GM18861 (cell line): ENCODE measurements at regions not wholly inside any gene's neighbourhood (a gene's known extent, or its start where the extent isn't known, plus 50 kb on each side); places are given as distances from the start of the nearest gene placed in this dataset.
"Not testable (repeated sequence)": the region's sequence is repeated elsewhere in the genome, so short reads cannot be mapped to it uniquely, and the experiment has no call there.

ENCODE experiments used
- ATAC-seq: cut with Tn5 transposase; IDR thresholded peaks from one replicate; pipeline ENCODE4 v1.9.1; 2021; ENCODE audit not compliant: unreplicated experiment

DNA sequence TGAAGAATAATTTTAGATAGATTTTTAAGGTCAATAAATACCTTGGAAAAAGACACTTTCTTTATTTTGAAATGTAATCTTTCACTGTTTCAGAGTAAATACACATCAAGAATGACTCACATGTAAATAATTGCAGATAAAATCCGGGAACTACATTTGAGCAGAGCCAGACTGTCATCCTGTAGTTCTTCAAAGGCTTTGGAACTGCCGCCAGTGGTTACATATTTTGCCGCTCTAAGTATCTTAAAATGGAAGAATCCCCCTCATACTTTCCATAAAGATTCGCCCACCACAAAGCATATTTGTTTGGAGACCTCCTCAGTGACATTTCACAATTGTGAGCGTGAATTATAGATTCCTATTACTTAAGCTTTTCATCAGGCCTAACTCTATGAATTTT lies 607.8 kb upstream of the ZFP42 start:
- ATAC-seq: no peak

DNA sequence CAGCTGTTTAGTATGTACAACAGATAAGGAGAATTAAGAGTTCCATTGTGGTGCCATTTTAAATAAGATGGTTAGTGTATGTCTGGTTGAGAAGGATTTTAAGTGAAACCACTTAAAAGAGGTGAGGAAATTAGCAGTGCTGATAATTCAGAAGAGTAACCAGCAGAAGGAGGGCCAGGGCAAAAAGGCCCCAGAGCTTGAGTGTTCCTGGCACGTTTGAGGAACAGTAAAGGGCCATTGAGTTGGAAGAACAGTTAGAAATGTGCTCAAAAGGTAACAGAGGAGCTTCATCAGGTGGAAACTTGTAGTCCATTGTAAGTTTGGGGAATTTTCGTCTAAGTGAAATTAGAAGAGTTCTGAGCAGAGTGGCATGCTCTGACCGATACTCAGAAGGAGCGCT lies 606.2 kb upstream of the ZFP42 start:
- ATAC-seq: no peak

DNA sequence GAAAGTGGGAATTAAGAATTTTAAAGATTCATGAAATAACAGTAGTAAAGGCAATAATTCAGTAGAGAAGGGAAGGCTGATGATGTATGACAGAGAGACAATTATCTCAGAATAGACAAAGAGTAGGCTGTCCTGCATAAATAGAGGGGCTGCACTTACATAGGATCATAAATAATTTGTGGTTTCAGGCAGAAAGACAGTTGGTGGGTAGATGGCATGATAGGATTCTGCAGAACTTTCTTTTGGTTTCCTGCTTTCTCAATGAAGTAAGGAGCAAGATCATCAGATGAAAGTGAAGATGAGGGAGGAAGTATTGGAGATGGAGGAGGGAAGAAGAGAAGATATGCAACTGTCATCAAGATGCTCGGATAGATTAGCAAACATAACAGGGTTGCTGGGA lies 604.9 kb upstream of the ZFP42 start:
- no peak for ATAC-seq

DNA sequence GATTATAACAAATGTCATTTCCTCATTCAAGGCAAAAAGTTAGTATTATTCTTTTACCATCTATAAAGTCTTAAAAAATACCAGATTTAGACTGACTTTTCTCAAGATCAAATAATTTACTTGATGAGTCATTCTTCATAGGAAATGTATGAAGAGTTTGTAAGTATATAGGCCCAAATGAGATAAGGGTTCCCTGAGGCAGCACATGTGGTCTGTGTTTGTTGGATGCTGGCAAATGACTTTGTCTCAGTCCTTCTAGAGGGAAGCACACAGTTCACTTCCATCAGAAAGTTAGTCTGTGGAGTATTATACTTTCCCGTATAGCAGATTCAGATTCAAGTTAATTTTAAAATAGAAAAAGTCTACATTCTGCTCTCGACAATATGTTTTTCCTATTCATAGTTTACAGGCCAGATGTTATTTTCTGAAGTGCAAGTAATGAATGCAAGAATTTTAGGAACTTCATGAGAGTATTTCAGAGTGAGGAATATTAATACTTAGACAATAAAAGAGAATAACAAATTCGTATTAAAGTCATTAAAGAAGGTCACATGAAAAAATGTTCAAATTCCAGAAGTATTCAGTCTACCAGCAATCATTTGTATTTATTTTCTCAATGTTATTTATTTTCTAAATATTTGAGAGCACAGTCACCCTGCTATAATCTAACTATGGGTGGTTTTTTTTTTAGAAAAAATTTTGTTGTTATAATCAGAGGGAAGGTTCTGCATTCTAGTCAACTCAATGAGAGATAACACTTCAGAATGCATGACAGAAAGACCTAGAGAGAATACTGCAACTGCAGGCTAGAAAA lies 601.8 kb upstream of the ZFP42 start:
- no peak for ATAC-seq

DNA sequence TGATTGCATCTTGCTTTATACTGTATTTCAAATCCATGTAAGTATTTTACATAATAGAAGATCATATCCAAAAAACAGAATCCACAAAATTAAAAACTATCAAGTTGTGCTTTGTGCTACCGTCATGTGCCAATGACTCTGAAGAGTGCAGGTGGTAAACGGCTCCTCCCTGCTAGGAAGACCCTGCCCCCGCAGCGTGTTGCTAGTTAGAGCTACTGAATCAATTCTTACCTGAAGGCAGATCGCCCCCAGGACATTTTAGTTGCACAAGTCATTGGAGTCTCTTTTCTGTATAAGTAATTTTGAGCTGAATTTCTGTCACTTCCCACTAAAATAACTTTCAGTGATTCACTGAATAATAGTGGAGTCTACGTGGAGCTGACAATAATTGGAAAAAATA lies 599.5 kb upstream of the ZFP42 start:
- no peak for ATAC-seq

DNA sequence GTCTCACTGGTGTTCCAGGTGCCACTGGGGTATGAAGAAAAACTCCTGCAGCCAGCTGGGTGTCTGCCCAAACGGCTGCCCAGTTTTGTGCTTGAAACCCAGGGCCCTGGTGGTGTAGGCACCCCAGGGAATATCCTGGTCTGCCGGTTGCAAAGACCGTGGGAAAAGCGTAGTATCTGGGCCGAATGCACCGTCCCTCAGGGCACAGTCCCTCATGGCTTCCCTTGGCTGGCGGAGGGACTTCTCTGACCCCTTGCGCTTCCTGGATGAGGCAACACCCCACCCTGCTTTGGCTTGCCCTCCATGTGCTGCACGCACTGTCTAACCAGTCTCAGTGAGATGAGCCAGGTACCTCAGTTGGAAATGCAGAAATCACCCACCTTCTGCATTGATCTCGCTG lies 587.1 kb upstream of the ZFP42 start:
- ATAC-seq: not testable (repeated sequence)

DNA sequence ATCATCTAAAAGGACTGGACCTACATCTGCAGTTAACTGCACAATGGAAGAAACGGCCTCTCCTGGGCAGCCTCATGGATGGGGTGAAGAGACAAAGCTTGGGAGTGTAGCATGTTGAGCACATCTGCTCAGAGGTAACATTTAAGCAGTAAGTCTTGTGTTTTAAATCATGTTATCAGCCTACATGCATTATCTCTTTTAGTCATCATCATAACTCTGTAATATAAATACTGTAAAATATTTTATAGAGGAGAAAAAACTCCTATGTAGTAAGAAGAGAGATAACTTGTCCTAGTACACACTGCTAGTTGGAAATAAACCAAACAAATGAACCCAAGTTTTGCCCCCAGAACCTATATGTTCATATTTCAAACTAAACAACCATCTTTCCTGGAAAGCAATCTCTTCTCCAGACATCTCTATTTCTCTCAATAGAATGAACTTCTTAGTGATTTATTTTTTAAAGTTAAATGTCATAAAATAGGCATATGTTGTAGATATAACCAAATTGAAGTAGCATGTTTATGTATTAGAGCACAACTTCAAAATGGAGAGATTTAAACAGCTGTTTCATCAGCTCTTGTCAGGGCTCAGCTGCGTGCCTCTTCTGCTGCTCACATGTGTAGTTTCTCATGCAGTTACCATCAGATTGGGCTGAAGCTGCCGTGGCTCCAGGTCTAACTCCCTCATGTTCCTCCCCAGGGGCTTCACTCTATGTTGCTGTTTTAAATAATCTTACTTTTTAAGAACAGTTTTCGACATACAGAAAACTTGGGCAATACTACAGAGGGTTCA lies 581.8 kb upstream of the ZFP42 start:
- ATAC-seq: no peak

DNA sequence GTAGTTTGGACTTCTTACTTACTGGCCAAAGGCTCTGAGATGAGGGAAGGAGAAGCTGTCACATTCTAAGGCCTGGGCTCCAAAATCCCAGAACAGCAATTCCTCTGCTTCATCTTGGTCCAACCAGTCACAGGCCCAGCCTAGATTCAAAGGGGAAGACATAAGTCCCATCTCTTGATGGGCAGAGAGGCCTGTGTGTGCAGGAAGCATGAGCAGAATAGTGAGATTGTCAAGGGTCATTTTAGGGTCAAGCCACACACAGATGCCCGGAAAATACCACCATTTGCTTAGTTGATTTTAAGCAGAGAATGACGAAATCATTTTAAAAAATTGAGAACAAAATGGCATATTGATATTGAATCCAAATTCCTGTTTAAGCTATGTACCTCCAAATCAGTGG lies 580.9 kb upstream of the ZFP42 start:
- no peak for ATAC-seq

DNA sequence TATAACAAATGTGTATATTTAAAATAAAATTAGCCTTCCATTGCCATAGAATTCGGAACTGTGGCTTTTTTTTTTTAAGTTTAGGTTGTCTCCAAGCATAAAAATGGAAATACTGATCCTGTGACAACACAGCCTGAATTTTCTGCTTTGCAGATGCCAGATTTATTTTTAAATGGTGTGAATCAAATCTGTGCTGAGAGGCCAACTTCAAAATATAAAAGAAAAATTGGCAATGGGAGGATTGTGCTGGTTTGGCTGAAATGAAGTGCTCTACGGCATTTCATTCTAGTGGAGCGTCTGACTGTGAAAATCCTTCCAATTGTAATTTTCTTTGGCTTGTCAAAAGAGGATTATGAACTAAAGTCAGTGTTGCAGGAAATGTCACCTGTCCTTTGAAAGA lies 580.3 kb upstream of the ZFP42 start:
- no peak for ATAC-seq

DNA sequence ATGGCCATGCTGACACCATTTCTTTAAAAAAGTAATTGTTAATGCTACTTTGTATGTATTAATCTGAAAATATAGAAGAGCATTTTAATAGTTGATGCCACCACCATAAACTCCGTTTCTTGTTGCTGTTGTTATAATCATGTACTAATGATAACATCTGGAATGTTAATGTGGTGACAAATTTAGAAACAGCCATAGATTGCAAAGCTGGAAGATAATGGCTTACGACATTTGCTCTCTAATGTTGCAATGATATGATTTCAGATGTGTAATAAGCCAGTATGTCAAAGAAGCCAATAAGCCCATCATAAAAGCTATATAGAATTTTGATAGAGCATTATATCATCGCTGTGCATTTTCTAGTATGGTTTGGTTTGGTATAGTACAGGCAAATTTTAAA lies 579.4 kb upstream of the ZFP42 start:
- ATAC-seq: no peak

DNA sequence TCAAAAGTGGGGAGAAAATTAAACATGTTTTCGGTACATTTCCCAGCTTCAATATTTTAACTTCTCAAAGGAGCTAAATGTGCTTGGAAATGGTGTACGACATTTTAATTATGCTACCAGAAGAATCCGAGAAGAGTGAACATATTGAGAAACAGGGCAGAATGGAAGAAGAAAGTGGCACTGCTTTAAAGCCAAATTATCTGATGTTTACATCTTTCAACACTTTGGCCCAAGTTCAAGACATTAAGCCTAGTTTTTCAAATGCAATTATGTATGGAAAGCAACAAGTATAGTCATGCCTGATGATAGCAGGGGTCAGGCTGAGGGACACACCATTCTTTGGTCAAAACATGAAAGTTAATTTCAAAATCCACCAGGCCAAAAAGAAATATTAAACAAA lies 577.9 kb upstream of the ZFP42 start:
- no peak for ATAC-seq

DNA sequence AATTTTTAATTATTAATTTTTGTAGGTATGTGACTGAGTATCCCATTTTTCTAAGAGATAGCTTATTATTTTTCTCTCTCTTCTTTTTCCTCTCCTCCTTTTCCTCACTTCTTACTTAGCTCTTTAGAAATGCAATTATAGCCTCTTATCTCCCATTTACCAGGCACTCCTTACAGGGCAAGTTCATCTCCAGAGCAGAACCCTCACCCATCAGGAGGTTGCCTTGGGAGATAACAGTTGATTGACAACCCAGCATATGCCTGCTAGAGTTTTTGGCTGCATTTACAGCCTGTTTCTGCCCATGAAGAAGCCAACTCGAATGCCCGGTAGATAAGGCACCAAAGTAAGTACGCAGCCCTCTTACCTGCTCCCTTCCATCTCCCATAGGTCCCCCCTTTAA lies 572.9 kb upstream of the ZFP42 start:
- no peak for ATAC-seq

DNA sequence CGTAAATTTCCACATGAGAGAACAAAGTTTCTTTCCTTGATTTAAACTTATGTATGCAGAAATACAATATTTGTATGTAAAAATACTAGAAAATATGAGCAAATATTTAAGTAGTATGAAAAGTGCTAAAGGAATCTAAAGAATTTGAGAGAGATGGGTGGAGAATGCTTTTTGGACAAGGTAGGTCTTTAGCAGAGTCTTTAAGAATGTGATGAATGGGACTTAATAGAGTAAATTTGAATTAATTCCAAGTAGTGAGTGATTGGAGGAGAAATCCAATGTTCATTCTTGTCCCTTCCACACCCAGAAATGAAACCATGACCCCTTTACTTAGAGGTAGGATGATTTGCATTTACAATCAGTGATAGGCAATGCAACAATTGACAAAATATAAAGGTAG lies 570.9 kb upstream of the ZFP42 start:
- no peak for ATAC-seq

DNA sequence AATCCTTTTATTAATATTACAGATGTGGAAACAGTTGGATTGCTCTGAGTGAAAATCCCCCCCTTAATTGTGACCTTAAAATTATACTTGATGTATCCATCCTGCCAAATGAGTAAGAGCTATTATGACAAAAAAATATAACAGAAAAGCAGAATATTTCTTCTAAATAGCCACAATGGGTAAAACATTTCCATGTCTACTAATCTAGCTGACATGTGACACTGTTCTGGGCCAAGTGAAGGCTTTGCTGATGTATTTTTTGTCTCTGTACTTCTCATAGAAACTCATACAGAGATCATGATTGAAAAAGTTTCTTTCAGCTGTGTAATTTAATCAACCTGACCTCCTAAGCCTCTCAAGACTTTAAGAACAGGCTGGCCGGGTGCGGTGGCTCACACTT lies 569.1 kb upstream of the ZFP42 start:
- ATAC-seq: no peak

DNA sequence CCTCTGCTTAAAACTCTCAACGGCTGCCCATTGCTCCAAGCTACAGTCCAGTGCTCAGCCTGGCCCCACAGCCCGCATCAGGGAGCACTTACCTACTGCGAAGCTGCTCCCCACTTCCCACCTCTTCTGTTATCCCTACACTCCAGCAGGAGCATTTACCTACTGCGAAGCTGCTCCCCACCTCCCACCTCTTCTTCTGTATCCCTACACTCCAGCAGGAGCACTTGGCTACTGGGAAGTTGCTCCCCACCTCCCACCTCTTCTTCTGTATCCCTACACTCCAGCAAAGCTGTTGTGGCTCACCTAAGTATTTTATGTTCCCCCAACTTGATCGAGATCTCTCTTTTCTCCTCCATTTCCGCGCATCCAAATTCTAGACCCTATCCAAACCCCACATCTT lies 563.3 kb upstream of the ZFP42 start:
- no peak for ATAC-seq

DNA sequence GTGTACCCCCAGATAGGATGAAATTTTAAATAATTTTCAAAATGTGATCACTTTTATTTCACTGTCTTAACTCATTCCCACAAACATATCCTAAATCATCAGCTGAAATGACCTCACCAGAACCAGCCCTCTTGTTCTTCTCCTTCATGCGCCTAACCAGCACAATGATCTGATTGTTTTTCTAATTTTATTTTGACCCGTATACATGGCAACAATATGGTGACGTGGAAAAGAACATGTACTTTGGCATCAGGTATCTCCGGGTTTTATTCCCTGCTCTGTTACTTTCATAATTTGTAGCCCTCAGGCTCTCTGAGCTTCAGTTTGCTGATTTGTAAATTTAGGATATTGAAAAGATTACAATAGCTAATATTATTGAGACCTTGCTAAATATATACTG lies 562.4 kb upstream of the ZFP42 start:
- ATAC-seq: no peak

DNA sequence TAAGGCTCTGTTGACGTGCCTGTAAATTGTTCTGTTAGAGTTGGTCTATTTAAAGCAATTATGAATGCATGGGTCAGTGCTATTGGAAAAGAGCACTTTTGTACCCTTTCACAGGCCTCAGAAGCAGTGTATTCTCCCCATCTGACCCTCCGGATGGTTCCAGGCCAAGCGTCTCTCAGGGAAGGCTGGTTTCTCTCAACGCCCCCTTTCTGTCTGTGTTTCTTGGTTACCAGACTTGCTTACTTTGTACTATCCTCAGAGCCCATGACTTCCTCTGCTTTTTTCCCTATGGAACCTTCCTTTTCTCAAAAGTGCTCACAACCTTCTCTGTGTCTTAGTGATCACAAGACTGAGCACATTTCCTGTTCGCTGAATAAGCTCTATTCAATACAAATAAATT lies 559.3 kb upstream of the ZFP42 start:
- no peak for ATAC-seq

DNA sequence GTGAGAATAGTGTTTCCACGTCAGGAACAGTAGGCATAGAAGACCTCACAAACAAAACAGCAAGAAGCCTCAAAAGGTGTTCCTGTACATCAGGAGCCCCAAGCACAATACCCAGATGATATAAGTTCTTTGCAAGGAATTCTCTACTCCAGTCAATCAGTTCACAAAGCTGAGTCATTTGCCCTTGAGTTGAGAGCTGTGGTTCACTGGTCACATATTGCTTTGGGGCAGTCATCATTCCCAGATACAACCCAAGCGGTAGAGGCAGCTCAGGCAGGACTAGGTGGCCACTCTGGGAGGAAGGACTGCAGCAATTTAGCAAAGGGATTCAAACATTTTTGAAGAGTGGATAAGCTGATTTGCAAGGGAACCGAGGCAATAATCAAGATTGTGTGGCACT lies 551.5 kb upstream of the ZFP42 start:
- ATAC-seq: no peak

DNA sequence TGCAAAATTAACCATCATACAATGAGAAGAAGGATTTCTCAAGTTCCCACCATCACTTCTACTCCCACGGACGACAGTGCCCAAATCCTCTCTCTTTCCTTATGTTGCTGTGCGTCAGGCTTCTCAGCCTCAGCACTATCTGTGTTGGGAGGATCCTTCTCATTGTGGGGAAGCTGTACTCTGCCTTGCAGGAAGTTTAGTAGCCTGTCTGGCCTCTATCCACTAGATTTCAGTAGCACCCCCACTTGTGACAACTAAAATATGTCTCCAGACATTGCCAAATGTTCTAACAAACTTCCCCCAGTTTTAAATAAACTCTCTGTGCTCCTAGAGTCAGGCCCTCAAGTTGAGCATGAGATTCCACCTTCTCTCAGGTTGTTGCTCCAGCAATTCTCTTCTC lies 545.9 kb upstream of the ZFP42 start:
- ATAC-seq: no peak

DNA sequence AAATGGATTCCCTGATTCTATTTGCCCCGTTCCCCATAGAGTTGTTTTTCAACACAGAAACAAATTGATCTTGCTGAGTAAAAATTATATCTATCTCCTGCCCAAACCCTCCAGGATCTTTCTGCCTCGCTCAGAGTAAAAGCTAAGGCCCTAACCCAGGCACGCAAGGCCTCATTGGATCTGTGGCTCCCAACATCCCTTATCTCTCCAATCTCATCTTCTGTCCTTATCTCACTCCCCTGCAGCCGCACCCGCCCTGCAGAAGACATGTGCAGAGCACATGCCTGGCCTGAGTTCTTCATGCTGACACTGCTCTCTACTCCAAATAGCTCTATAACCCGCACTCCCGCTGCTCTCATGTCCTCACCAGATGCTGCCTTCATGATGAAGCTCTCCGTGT lies 543.8 kb upstream of the ZFP42 start:
- no peak for ATAC-seq

DNA sequence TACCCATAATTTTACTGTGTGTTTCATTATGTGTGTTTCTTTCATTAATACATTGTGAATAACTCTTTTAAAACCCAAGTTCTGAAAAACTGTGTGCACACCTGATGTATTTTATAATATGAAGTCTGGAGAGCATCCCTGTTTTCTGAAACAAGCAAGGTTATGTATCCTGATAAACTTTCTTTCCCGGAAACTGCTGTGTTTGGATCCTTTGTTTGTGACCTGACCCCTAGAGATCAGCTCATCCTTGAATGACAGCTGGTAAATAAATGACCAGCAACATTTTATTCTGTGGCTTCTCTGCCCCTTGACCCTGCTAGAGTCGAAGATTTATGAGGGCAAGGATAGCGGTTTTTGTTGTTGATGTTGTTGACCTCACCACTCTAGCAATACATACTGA lies 535.6 kb upstream of the ZFP42 start:
- no peak for ATAC-seq

DNA sequence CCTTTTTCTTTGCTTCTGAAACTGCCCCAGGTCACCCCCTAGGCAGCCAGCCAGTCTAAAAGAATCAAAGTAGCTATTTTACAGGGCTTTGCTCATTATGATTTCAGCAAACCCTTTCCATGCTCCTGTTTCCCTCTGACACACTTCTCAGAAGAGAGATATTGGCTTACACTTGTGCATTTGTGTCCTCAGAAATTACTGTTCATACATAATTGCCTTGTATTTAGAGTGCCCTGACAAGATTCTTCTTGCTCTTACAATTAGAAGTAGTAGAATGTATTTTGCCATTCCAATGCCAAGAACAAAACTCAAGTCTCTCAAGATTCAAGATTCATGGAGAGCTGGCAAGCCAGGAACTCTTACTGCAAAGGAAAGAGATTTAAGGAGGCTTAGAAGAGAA lies 531.0 kb upstream of the ZFP42 start:
- ATAC-seq: no peak

DNA sequence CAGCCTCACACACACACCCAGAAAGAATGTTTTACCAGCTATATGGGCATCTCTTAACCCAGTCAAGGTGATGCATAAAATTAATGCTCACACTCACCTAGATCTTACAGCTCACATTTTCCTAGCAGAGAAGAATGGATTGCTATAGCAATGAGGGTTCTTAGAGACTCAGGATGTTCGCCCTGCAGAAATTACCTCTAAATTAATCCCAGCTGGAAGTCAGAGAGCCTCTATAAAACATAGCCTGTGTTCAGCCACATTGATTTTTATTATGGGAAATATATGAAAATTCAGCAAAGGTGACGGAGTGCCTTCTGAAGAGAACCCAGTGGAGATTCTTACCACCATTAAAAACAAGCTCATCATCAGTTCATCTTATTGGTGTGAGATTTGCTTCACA lies 528.3 kb upstream of the ZFP42 start:
- no peak for ATAC-seq
